Astrocyte (in vitro differentiated cells and primary cell): ENCODE measurements at regions not wholly inside any gene's neighbourhood (a gene's known extent, or its start where the extent isn't known, plus 50 kb on each side); places are given as distances from the start of the nearest gene placed in this dataset.

ENCODE experiments used
- DNase-seq: peaks from one replicate; pipeline ENCODE4 v3.0.0-alpha.2; 2010; ENCODE audit warnings: low read depth
- FAIRE-seq: peaks from 2 replicates; lab custom pipeline; 2011; peaks lifted over from hg19 to GRCh38; lab: Jason Lieb, UNC
- H2AFZ ChIP-seq: 2 replicates; pipeline ENCODE4 v1.6.0; 2012; ENCODE audit warnings: low read depth, low read length, inconsistent platforms
- H3K27ac ChIP-seq: 2 replicates; pipeline ENCODE4 v1.5.1; 2011; ENCODE audit warnings: low read depth, low read length, inconsistent platforms
- H3K27me3 ChIP-seq: 2 replicates; pipeline ENCODE4 v1.6.0; 2011; ENCODE audit warnings: low read length, inconsistent platforms; ENCODE audit not compliant: insufficient read depth
- H3K36me3 ChIP-seq: 2 replicates; pipeline ENCODE4 v1.5.1; 2011; ENCODE audit warnings: low read length, inconsistent platforms; ENCODE audit not compliant: insufficient read depth
- H3K4me1 ChIP-seq: 2 replicates; pipeline ENCODE4 v1.5.1; 2011; ENCODE audit warnings: low read length, inconsistent platforms; ENCODE audit not compliant: insufficient read depth
- H3K4me2 ChIP-seq: 2 replicates; pipeline ENCODE4 v1.6.0; 2012; ENCODE audit warnings: low read length, inconsistent platforms
- H3K4me3 ChIP-seq: 2 replicates; pipeline ENCODE4 v1.5.1; 2011; ENCODE audit warnings: low read depth, mild to moderate bottlenecking, low read length, inconsistent platforms; ENCODE audit not compliant: insufficient read depth
- H3K79me2 ChIP-seq: 2 replicates; pipeline ENCODE4 v1.6.0; 2012; ENCODE audit warnings: mild to moderate bottlenecking, low read length, inconsistent platforms; ENCODE audit not compliant: insufficient read depth
- H3K9ac ChIP-seq: 2 replicates; pipeline ENCODE4 v1.6.0; 2012; ENCODE audit warnings: mild to moderate bottlenecking, low read length, inconsistent platforms
- H3K9me3 ChIP-seq: 2 replicates; pipeline ENCODE4 v1.5.1; 2012; ENCODE audit warnings: low read depth, mild to moderate bottlenecking, low read length, inconsistent platforms; ENCODE audit not compliant: insufficient read depth
- H4K20me1 ChIP-seq: 2 replicates; pipeline ENCODE4 v1.6.0; 2012; ENCODE audit warnings: low read length, inconsistent platforms; ENCODE audit not compliant: insufficient read depth
- H3K27ac Mint-ChIP-seq: one replicate; pipeline ENCODE4 v1.8.0; 2021; ENCODE audit warnings: mild to moderate bottlenecking, mixed read lengths; ENCODE audit not compliant: unreplicated experiment
- H3K27me3 Mint-ChIP-seq: one replicate; pipeline ENCODE4 v1.8.0; 2021; ENCODE audit warnings: low read depth, mixed read lengths; ENCODE audit not compliant: unreplicated experiment
- H3K36me3 Mint-ChIP-seq: one replicate; pipeline ENCODE4 v1.8.0; 2021; ENCODE audit warnings: low read depth, mixed read lengths; ENCODE audit not compliant: unreplicated experiment
- H3K4me1 Mint-ChIP-seq: one replicate; pipeline ENCODE4 v1.8.0; 2021; ENCODE audit warnings: low read depth, mixed read lengths; ENCODE audit not compliant: unreplicated experiment
- H3K4me3 Mint-ChIP-seq: one replicate; pipeline ENCODE4 v1.8.0; 2021; ENCODE audit warnings: mild to moderate bottlenecking, moderate library complexity, mixed read lengths; ENCODE audit not compliant: unreplicated experiment
- H3K9me3 Mint-ChIP-seq: one replicate; pipeline ENCODE4 v1.8.0; 2021; ENCODE audit warnings: mild to moderate bottlenecking, mixed read lengths; ENCODE audit not compliant: unreplicated experiment
- EZH2 ChIP-seq: IDR thresholded peaks from 2 replicates; pipeline ENCODE4 v1.6.1; 2012; ENCODE audit warnings: mild to moderate bottlenecking, low read length, inconsistent platforms; ENCODE audit not compliant: insufficient read depth
- TF ChIP-seq, protein P1 (sequence below): IDR thresholded peaks from 2 replicates; pipeline ENCODE4 v1.5.1; 2011; ENCODE audit warnings: low read depth, mild to moderate bottlenecking, inconsistent platforms, low read length, moderate library complexity; ENCODE audit not compliant: insufficient read depth

DNA sequence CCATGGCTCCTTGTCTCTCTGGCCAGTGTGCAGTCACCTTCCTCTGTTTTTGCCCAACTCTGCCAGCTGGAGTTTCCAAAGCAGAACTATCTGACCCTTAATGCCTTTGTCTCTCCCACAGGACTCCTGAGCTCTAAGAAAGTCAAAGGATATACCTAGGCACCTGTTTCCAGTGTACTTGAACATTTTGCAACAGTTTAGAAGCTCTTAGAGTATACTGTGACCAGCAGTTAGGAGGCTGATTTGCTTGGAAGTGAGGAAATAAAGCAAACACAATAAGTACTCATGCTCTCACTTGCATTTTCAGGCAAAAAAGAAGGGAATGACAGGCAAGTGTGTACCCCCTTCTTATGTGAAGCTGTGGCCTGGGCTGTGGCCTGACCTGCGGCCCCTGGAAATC lies 204.3 kb upstream of the PLET1 start:
- H3K4me2 ChIP-seq, result no peak overlapping the region
- H3K9me3 Mint-ChIP-seq, result no peaks in the 10 kb centered on the region
- no peak overlapping the region for H3K4me3 Mint-ChIP-seq
- no peak overlapping the region for H3K27ac ChIP-seq
- H3K4me3 ChIP-seq, result no peak overlapping the region
- H3K27me3 Mint-ChIP-seq, result peaks cover 12% of the 10 kb centered on the region
- H3K9ac ChIP-seq, result no peak overlapping the region
- H3K36me3 Mint-ChIP-seq, result no peaks in the 10 kb centered on the region
- H3K9me3 ChIP-seq, result no peaks in the 10 kb centered on the region
- peaks cover 6% of the 10 kb centered on the region for H3K4me1 Mint-ChIP-seq
- H2AFZ ChIP-seq, result no peak overlapping the region
- no peaks in the 10 kb centered on the region for H3K36me3 ChIP-seq
- no peaks in the 10 kb centered on the region for H3K27me3 ChIP-seq
- H4K20me1 ChIP-seq, result no peaks in the 10 kb centered on the region
- FAIRE-seq (no peak), DNase-seq (no peak)
- no peak overlapping the region for H3K27ac Mint-ChIP-seq
- TF ChIP-seq EZH2, result no peak
- TF ChIP-seq, protein P1, sequence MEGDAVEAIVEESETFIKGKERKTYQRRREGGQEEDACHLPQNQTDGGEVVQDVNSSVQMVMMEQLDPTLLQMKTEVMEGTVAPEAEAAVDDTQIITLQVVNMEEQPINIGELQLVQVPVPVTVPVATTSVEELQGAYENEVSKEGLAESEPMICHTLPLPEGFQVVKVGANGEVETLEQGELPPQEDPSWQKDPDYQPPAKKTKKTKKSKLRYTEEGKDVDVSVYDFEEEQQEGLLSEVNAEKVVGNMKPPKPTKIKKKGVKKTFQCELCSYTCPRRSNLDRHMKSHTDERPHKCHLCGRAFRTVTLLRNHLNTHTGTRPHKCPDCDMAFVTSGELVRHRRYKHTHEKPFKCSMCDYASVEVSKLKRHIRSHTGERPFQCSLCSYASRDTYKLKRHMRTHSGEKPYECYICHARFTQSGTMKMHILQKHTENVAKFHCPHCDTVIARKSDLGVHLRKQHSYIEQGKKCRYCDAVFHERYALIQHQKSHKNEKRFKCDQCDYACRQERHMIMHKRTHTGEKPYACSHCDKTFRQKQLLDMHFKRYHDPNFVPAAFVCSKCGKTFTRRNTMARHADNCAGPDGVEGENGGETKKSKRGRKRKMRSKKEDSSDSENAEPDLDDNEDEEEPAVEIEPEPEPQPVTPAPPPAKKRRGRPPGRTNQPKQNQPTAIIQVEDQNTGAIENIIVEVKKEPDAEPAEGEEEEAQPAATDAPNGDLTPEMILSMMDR, result no peak
- H3K4me1 ChIP-seq, result no peaks in the 10 kb centered on the region
- H3K79me2 ChIP-seq, result no peaks in the 10 kb centered on the region

DNA sequence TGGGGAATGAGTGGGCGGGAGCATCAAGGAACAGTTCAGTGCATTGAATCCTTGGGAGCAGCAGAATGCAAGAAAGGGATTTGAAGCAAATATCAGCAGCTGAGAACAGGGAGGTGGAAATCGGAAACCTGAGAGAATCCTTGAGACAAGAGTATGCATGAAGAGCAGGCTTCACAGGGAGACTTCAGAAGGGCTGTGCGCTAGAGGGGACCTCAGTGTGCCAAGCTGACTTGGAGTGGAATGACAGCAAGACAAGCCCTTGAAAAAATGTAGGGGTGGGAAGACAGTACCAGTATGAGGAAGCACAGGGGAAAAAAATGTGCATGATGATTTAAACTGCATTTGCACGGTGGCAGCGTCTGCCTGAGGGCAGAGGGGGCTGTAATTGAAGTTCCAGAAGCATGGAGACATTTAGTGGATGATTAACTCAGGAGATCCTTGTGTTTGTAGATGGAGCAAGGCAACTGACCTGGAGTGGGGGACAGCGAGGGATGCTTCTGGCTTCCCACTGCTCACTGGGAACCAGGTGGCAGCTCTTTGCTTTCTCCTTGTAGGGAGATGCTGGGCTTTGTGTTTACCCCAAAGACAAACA lies 204.9 kb upstream of the PLET1 start:
- H3K27ac Mint-ChIP-seq, result no peak overlapping the region
- Histone ChIP-seq H3K9ac (no peak overlapping the region), H4K20me1 (no peaks in the 10 kb centered on the region), H3K4me2 (no peak overlapping the region), H3K79me2 (no peaks in the 10 kb centered on the region), H3K9me3 (no peaks in the 10 kb centered on the region), H3K4me3 (no peak overlapping the region), H2AFZ (no peak overlapping the region), H3K4me1 (no peaks in the 10 kb centered on the region), H3K27me3 (no peaks in the 10 kb centered on the region), H3K36me3 (no peaks in the 10 kb centered on the region), H3K27ac (no peak overlapping the region)
- H3K27me3 Mint-ChIP-seq, result peaks cover 12% of the 10 kb centered on the region
- no peaks in the 10 kb centered on the region for H3K9me3 Mint-ChIP-seq
- TF ChIP-seq, protein P1, result no peak
- TF ChIP-seq EZH2, result no peak
- no peak overlapping the region for H3K4me3 Mint-ChIP-seq
- peaks cover 11% of the 10 kb centered on the region for H3K4me1 Mint-ChIP-seq
- no peak for FAIRE-seq
- no peaks in the 10 kb centered on the region for H3K36me3 Mint-ChIP-seq
- no peak for DNase-seq

GRCh38 chr11:112467721-112468120 lies 207.1 kb upstream of the PLET1 start:
- Histone ChIP-seq H3K79me2 (no peaks in the 10 kb centered on the region), H3K9me3 (no peaks in the 10 kb centered on the region), H3K27ac (no peak overlapping the region), H3K27me3 (peaks cover 4% of the 10 kb centered on the region), H4K20me1 (no peaks in the 10 kb centered on the region), H2AFZ (no peak overlapping the region), H3K9ac (no peak overlapping the region), H3K36me3 (no peaks in the 10 kb centered on the region), H3K4me3 (no peak overlapping the region), H3K4me1 (no peaks in the 10 kb centered on the region), H3K4me2 (no peak overlapping the region)
- H3K27ac Mint-ChIP-seq, result no peak overlapping the region
- peaks cover 12% of the 10 kb centered on the region for H3K27me3 Mint-ChIP-seq
- no peak for FAIRE-seq
- H3K36me3 Mint-ChIP-seq, result no peaks in the 10 kb centered on the region
- H3K4me3 Mint-ChIP-seq, result no peak overlapping the region
- peaks cover 12% of the 10 kb centered on the region for H3K4me1 Mint-ChIP-seq
- TF ChIP-seq, protein P1, result no peak
- no peak for TF ChIP-seq EZH2
- no peaks in the 10 kb centered on the region for H3K9me3 Mint-ChIP-seq
- DNase-seq, result no peak
